ENCODE measurements at regions not wholly inside any gene's neighbourhood (a gene's known extent, or its start where the extent isn't known, plus 50 kb on each side); places are given as distances from the start of the nearest gene placed in this dataset.

- intact Hi-C loops (cut with micrococcal nuclease) = no loop called here
- no peak overlapping the region for H3K4me3 ChIP-seq (replicated peaks in 1 of 3; ENCODE audit: low read depth in 2 of 3, low read length in 3 of 3)
- H3K4me1 ChIP-seq (ENCODE audit: control insufficient read depth in 1 of 2, insufficient read depth in 2 of 2, low read length in 2 of 2) = peaks cover 14 to 35% of the 10 kb centered on the region in 2 donors
- no peak overlapping the region for H3K9ac ChIP-seq (ENCODE audit: insufficient read depth, low read length, poor library complexity, severe bottlenecking)
- H3K4me1 Mint-ChIP-seq = peaks cover 38% of the 10 kb centered on the region
- no peaks in the 10 kb centered on the region for H3K36me3 ChIP-seq (replicated peaks in 1 of 2; ENCODE audit: control insufficient read depth in 1 of 2, insufficient read depth in 2 of 2, low read length in 2 of 2)
- peaks cover 0 to 4% of the 10 kb centered on the region in 2 donors for H3K36me3 Mint-ChIP-seq
- no peaks in the 10 kb centered on the region for H3K27me3 ChIP-seq (ENCODE audit: control insufficient read depth in 2 of 2, insufficient read depth in 2 of 2, low read length in 2 of 2)
- no peaks in the 10 kb centered on the region for H4K20me1 ChIP-seq (ENCODE audit: insufficient read depth, low read length)
- peak in 1 of 3 donors; percentile 19 for DNase-seq
- no peak overlapping the region for H3K27ac ChIP-seq (ENCODE audit: low read depth in 1 of 2, low read length in 2 of 2)
- H3K4me3 Mint-ChIP-seq = peak overlapping the region in 1 of 2 donors; percentile 63
- no peak for TF ChIP-seq CTCF (IDR thresholded peaks at IDR 0.05)
- no peaks in the 10 kb centered on the region for H3K9me3 ChIP-seq (replicated peaks in 1 of 2; ENCODE audit: control insufficient read depth in 1 of 2, insufficient read depth in 1 of 2, low read length in 2 of 2)
- H3K4me2 ChIP-seq (replicated peaks; ENCODE audit: extremely low read depth, low read length, poor library complexity, severe bottlenecking) = no peak overlapping the region
- H3K27me3 Mint-ChIP-seq (ENCODE audit: low read depth in 3 of 3) = peaks cover 2 to 8% (median 4%) of the 10 kb centered on the region in 3 donors
- no CpG with 5 or more reads among the region's 5 CpGs for WGBS (ENCODE audit: insufficient coverage)
- H3K27ac Mint-ChIP-seq = peak overlapping the region in 2 of 7 donors; percentile 58 to 71
- no peaks in the 10 kb centered on the region for H3K79me2 ChIP-seq (ENCODE audit: insufficient read depth, low read length)
- no peak overlapping the region for H2AFZ ChIP-seq (ENCODE audit: insufficient read depth, low read depth, low read length, poor library complexity, severe bottlenecking)
- no peaks in the 10 kb centered on the region for H3K9me3 Mint-ChIP-seq
Measured at GRCh38 chr3:27628026-27628750, 93.9 kb downstream of the EOMES start.

DNA sequence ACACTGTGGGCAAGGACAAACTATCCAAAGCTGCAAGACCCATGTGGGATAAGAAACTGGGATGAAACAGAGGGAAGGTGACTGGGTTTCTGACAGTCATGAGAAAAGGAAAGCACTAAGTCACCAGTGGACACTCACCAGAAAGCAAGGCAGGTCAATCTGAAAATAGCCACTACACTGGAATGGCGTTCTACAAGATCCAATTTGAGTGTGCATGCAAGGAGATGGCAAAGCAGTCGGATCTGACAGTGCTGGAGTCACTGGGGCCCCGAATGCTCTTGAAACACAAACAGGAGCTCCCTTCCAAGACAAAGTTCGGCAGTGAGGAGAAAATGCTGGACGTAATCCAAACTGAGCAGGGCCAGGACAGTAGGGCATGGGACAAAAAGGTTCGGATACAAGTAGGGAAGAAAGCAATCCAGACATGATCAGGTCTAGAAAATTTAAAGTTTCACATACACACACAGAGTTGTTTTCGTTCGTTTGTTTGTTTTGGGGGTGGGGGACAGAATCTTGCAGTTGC, 95.5 kb downstream of the EOMES start:
- Histone ChIP-seq H3K79me2 (ENCODE audit: insufficient read depth, low read length) (no peaks in the 10 kb centered on the region), H3K27me3 (ENCODE audit: control insufficient read depth in 2 of 2, insufficient read depth in 2 of 2, low read length in 2 of 2) (no peaks in the 10 kb centered on the region), H3K9me3 (replicated peaks in 1 of 2; ENCODE audit: control insufficient read depth in 1 of 2, insufficient read depth in 1 of 2, low read length in 2 of 2) (no peaks in the 10 kb centered on the region), H2AFZ (ENCODE audit: insufficient read depth, low read depth, low read length, poor library complexity, severe bottlenecking) (no peak overlapping the region), H3K9ac (ENCODE audit: insufficient read depth, low read length, poor library complexity, severe bottlenecking) (no peak overlapping the region), H3K36me3 (replicated peaks in 1 of 2; ENCODE audit: control insufficient read depth in 1 of 2, insufficient read depth in 2 of 2, low read length in 2 of 2) (no peaks in the 10 kb centered on the region), H3K27ac (ENCODE audit: low read depth in 1 of 2, low read length in 2 of 2) (no peak overlapping the region), H3K4me3 (replicated peaks in 1 of 3; ENCODE audit: low read depth in 2 of 3, low read length in 3 of 3) (no peak overlapping the region), H3K4me2 (replicated peaks; ENCODE audit: extremely low read depth, low read length, poor library complexity, severe bottlenecking) (no peak overlapping the region), H4K20me1 (ENCODE audit: insufficient read depth, low read length) (no peaks in the 10 kb centered on the region), H3K4me1 (ENCODE audit: control insufficient read depth in 1 of 2, insufficient read depth in 2 of 2, low read length in 2 of 2) (peaks cover 11 to 36% of the 10 kb centered on the region in 2 donors)
- H3K4me1 Mint-ChIP-seq = peaks cover 37% of the 10 kb centered on the region
- peaks cover 0 to 2% (median 0%) of the 10 kb centered on the region in 7 donors for H3K9me3 Mint-ChIP-seq
- TF ChIP-seq CTCF (IDR thresholded peaks at IDR 0.05) = no peak
- H3K27me3 Mint-ChIP-seq (ENCODE audit: low read depth in 3 of 3) = peaks cover 0 to 7% (median 2%) of the 10 kb centered on the region in 3 donors
- peak overlapping the region in 1 of 2 donors; percentile 49 for H3K4me3 Mint-ChIP-seq
- intact Hi-C loops (cut with micrococcal nuclease) = no loop called here
- 92% methylated on average over 3 of the region's 8 CpGs for WGBS (ENCODE audit: insufficient coverage)
- H3K36me3 Mint-ChIP-seq = peaks cover 0 to 4% of the 10 kb centered on the region in 2 donors
- peak overlapping the region in 1 of 7 donors; percentile 61 for H3K27ac Mint-ChIP-seq
- no peak for DNase-seq
